Upper lobe of left lung (tissue), 6 donors: ENCODE measurements at regions not wholly inside any gene's neighbourhood (a gene's known extent, or its start where the extent isn't known, plus 50 kb on each side); places are given as distances from the start of the nearest gene placed in this dataset.

Experiments used
- ATAC-seq, 2 donors: fragments of 200-7000 bp; cut with Tn5 transposase; one replicate each; pipeline ENCODE4 v1.9.1; 2022; ENCODE audit warnings: mild to moderate bottlenecking in 2 of 2, moderate library complexity in 2 of 2; ENCODE audit not compliant: low FRiP score in 2 of 2
- DNase-seq, 2 donors: peaks; one replicate each; pipeline ENCODE4 v3.0.0-alpha.2; 2019 to 2020
- H3K27ac ChIP-seq, 4 donors: fragments of 200-600 bp; sonication (generic); one replicate each; pipeline ENCODE4 v1.5.1; 2016 to 2019
- H3K27me3 ChIP-seq, 4 donors: fragments of 200-600 bp; sonication (generic); one replicate each; pipeline ENCODE4 v1.5.1; 2017 to 2019
- H3K36me3 ChIP-seq, 4 donors: fragments of 200-600 bp; sonication (generic); one replicate each; pipeline ENCODE4 v1.5.1; 2016 to 2019
- H3K4me1 ChIP-seq, 4 donors: fragments of 200-600 bp; sonication (generic); one replicate each; pipeline ENCODE4 v1.5.1; 2018 to 2019
- H3K4me3 ChIP-seq, 4 donors: fragments of 200-600 bp; sonication (generic); one replicate each; pipeline ENCODE4 v1.5.1; 2017 to 2019; ENCODE audit warnings: mild to moderate bottlenecking in 2 of 4, moderate library complexity in 1 of 4
- H3K9me3 ChIP-seq, 4 donors: fragments of 200-600 bp; sonication (generic); one replicate each; pipeline ENCODE4 v1.5.1; 2018 to 2019
- CTCF ChIP-seq, 6 experiments: fragments of 450-650 bp in 4 of 6; fragments of 200-600 bp in 2 of 6; sonication (generic) in 2 of 6; IDR thresholded peaks; one replicate each; pipeline ENCODE4 v1.5.1; 2016 to 2019; ENCODE audit warnings: antibody characterized with exemption in 6 of 6
- EP300 ChIP-seq, 4 donors: sonication (generic); formaldehyde crosslinking; IDR thresholded peaks; one replicate each; pipeline ENCODE4 v1.5.1; 2017; ENCODE audit warnings: antibody characterized with exemption in 4 of 4, control low read depth in 2 of 4
- POLR2A ChIP-seq, 4 donors: fragments of 450-650 bp; IDR thresholded peaks; one replicate each; pipeline ENCODE4 v1.5.1; 2016 to 2017; ENCODE audit warnings: antibody characterized with exemption in 4 of 4, mild to moderate bottlenecking in 2 of 4
- POLR2AphosphoS5 ChIP-seq, 2 donors: sonication (generic); formaldehyde crosslinking; IDR thresholded peaks; one replicate each; pipeline ENCODE4 v1.5.1; 2017; ENCODE audit warnings: antibody characterized with exemption in 2 of 2
- WGBS, 2 donors: methylation state at CpG; one replicate each; pipeline ENCODE4 v1.1.5; 2017 to 2018; 5-methylcytosine and 5-hydroxymethylcytosine counted together
- donor health status: DM: no; HTN: no; CAD: no; lungs with moderate emphysema.
- donor health status: DM: no; HTN: yes; CAD: no; lungs with severe emphysema.

DNA sequence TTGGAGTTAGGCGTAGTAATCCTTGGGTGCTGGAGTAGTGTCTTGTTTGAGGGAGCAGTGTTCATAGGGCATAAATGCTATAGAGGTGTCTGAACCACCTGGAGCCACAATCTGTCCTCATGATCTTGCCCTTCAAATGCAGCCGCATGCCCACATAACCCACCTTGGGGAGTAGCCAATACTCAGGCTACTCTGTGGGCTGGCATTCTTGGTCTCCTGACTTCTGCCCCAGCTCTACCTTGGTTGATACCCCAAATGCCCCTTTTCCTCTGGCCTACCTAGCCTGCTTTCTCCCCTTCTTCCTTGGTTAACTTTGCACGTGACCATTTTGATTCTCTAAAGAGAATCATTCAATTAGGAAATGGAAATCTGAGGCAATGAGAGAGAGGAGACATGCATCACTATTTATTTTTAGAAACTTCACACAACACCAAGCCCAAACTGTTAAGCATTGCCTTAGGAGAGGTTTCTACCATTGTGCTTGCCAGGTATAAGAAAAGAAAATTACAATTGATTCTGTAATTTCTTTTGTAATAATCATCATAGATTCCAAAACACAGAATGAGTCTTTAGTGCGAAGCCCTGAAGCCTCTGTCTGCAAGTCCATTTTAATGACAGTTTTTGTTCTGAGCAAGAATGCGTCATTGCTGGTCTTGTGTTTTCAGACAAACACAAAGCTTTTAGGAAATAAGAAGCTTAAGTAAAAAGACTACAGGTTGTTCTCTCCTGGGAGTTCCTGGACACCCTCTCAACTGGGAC lies 135.2 kb downstream of the C9orf152 start:
- DNase-seq (no peak), ATAC-seq (no peak)
- no peaks in the 10 kb centered on the region for H3K9me3 ChIP-seq
- TF ChIP-seq POLR2A (IDR thresholded peaks at IDR 0.05) (no peak), POLR2AphosphoS5 (IDR thresholded peaks at IDR 0.05) (no peak), EP300 (IDR thresholded peaks at IDR 0.05) (no peak), CTCF (IDR thresholded peaks at IDR 0.05) (no peak)
- H3K27ac ChIP-seq: peak overlapping the region in 3 of 4 donors; percentile 2 to 23 (median 8)
- no peak overlapping the region for H3K4me3 ChIP-seq
- H3K27me3 ChIP-seq: no peaks in the 10 kb centered on the region
- peaks cover 9 to 43% (median 22%) of the 10 kb centered on the region in 4 donors for H3K4me1 ChIP-seq
- WGBS, 2 donors: 84 to 85% methylated on average over 5 of the region's 5 CpGs
- no peaks in the 10 kb centered on the region for H3K36me3 ChIP-seq

- Histone ChIP-seq H3K4me3 (no peak overlapping the region), H3K9me3 (no peaks in the 10 kb centered on the region), H3K4me1 (peaks cover 8 to 42% (median 26%) of the 10 kb centered on the region in 4 donors), H3K27ac (peak overlapping the region in 2 of 4 donors; percentile 2 to 8), H3K27me3 (no peaks in the 10 kb centered on the region), H3K36me3 (no peaks in the 10 kb centered on the region)
- DNase-seq (peak in 1 of 2 donors; percentile 55), ATAC-seq (no peak)
- TF ChIP-seq POLR2A (IDR thresholded peaks at IDR 0.05) (no peak), EP300 (IDR thresholded peaks at IDR 0.05) (peak in 1 of 4 donors; percentile 56)
Measured at GRCh38 chr9:110073356-110073905, 134.5 kb downstream of the C9orf152 start.

- DNase-seq: no peak
- TF ChIP-seq CTCF (IDR thresholded peaks at IDR 0.05) (no peak), POLR2AphosphoS5 (IDR thresholded peaks at IDR 0.05) (no peak), EP300 (IDR thresholded peaks at IDR 0.05) (no peak), POLR2A (IDR thresholded peaks at IDR 0.05) (no peak)
- H3K27ac ChIP-seq: peak overlapping the region in 1 of 4 donors; percentile 19
- WGBS, 2 donors: 75 to 78% methylated on average over 12 to 13 of the region's 13 CpGs
- ATAC-seq: no peak
- H3K4me1 ChIP-seq: peaks cover 18 to 48% (median 38%) of the 10 kb centered on the region in 4 donors
- no peaks in the 10 kb centered on the region for H3K36me3 ChIP-seq
- no peaks in the 10 kb centered on the region for H3K27me3 ChIP-seq
- H3K9me3 ChIP-seq: no peaks in the 10 kb centered on the region
- H3K4me3 ChIP-seq: no peak overlapping the region
Measured at GRCh38 chr9:110076894-110077725, 130.8 kb downstream of the C9orf152 start.

DNA sequence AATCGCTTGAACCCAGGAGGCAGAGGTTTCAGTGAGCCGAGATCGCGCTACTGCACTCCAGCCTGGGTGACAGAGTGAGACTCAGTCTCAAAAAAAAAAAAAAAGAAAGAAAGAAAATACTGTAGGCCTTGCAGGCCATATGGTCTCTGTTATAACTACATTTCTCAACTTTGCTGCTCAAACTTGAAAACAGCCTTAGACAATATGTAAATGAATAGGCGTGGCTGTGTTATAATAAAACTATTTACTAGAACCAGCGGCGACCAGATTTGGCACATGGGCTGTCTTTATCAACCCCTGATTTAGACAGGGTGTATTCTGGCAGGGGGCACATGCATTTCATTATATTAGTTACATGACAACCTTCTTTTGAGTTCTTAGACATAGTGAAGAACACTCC lies 130.0 kb downstream of the C9orf152 start:
- ATAC-seq (no peak), DNase-seq (no peak)
- peak overlapping the region in 1 of 4 donors; percentile 19 for H3K27ac ChIP-seq
- no peaks in the 10 kb centered on the region for H3K9me3 ChIP-seq
- 77 to 83% methylated on average over 7 of the region's 7 CpGs for WGBS, 2 donors
- TF ChIP-seq CTCF (IDR thresholded peaks at IDR 0.05) (no peak), POLR2A (IDR thresholded peaks at IDR 0.05) (no peak), EP300 (IDR thresholded peaks at IDR 0.05) (no peak), POLR2AphosphoS5 (IDR thresholded peaks at IDR 0.05) (no peak)
- H3K36me3 ChIP-seq: no peaks in the 10 kb centered on the region
- no peaks in the 10 kb centered on the region for H3K27me3 ChIP-seq
- no peak overlapping the region for H3K4me3 ChIP-seq
- peaks cover 24 to 56% (median 41%) of the 10 kb centered on the region in 4 donors for H3K4me1 ChIP-seq

GRCh38 chr9:110078604-110079003 lies 129.4 kb downstream of the C9orf152 start:
- H3K4me1 ChIP-seq: peaks cover 24 to 58% (median 37%) of the 10 kb centered on the region in 4 donors
- 47 to 53% methylated on average over 4 of the region's 4 CpGs for WGBS, 2 donors
- TF ChIP-seq POLR2A (IDR thresholded peaks at IDR 0.05) (no peak), POLR2AphosphoS5 (IDR thresholded peaks at IDR 0.05) (no peak), CTCF (IDR thresholded peaks at IDR 0.05) (no peak), EP300 (IDR thresholded peaks at IDR 0.05) (no peak)
- DNase-seq (no peak), ATAC-seq (no peak)
- no peak overlapping the region for H3K4me3 ChIP-seq
- peak overlapping the region in 1 of 4 donors; percentile 44 for H3K27ac ChIP-seq
- H3K27me3 ChIP-seq: no peaks in the 10 kb centered on the region
- no peaks in the 10 kb centered on the region for H3K36me3 ChIP-seq
- no peaks in the 10 kb centered on the region for H3K9me3 ChIP-seq
